ENCODE measurements at regions not wholly inside any gene's neighbourhood (a gene's known extent, or its start where the extent isn't known, plus 50 kb on each side); places are given as distances from the start of the nearest gene placed in this dataset.

DNA sequence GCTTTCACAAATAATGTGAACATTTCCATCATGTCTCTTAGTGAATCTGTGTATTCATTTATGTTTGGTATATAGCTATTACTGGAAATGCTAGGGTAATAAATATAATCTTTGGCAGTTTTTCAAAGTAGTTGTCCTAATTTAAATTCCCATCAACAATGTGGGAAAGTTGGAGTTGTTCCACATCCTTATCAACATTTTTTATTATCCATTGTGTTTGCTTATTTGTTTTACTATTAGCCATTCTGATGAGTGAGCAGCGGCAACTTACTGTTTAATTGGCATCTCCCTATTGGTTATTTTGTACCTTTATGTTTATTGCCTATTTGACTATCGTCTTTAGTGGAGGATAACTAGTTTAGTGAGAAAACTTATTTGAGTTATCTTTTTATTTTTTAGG is 121.1 kb upstream of the CCN2 start:
- no peak for TF ChIP-seq RAD21 (IDR thresholded peaks at IDR 0.05; ENCODE audit: low read depth)
- no peak for TF ChIP-seq TEAD4 (IDR thresholded peaks at IDR 0.05)
- TF ChIP-seq MAX (IDR thresholded peaks at IDR 0.05), result no peak

Data from Ishikawa (cell line).